HCT116 (cell line): ENCODE measurements at regions not wholly inside any gene's neighbourhood (a gene's known extent, or its start where the extent isn't known, plus 50 kb on each side); places are given as distances from the start of the nearest gene placed in this dataset.

Experiments used
- ATAC-seq: fragments of 200-7000 bp; cut with Tn5 transposase; 2 replicates; pipeline ENCODE4 v1.9.1; 2020; ENCODE audit warnings: mild to moderate bottlenecking, moderate library complexity
- BruUV-seq: library from RNA; stranded (reverse); fragments of 400-500 nt; replicated peaks from 2 replicates; lab custom pipeline; 2021; lab: Mats Ljungman, UMichigan
- CTCF ChIA-PET: fragments of 300-600 bp; sonication (Branson Sonifier 250); formaldehyde crosslinking; loops from one replicate; lab custom pipeline; 2021; ENCODE audit warnings: antibody characterized with exemption; lab: Charles Lee
- POLR2A ChIA-PET: fragments of 300-600, 350-600 bp; sonication (Branson Sonifier 250); formaldehyde crosslinking; loops from one replicate; lab custom pipeline; 2021; ENCODE audit warnings: antibody characterized with exemption; lab: Charles Lee
- RAD21 ChIA-PET, 2 experiments: fragments of 300-600 bp; sonication (Branson Sonifier 250); formaldehyde crosslinking; loops; one replicate each; lab custom pipeline; 2023; ENCODE audit warnings: low total read pairs in 2 of 2; ENCODE audit not compliant: uncharacterized antibody in 2 of 2, unreplicated experiment in 2 of 2, low non-redundant PET in 1 of 2; lab: Charles Lee
- DNase-seq: peaks from one replicate; pipeline ENCODE4 v3.0.0-alpha.2; 2010; ENCODE audit warnings: low read depth, low spot score
- H2AFZ ChIP-seq: fragments of 200-600 bp; shearing (Covaris generic), sonication (generic); 2 replicates; pipeline ENCODE4 v1.6.1; 2017; ENCODE audit warnings: low read depth, mixed run types, mixed read lengths, antibody characterized with exemption, low read length; ENCODE audit not compliant: poor library complexity, severe bottlenecking
- H3K27ac ChIP-seq: 2 replicates; pipeline ENCODE4 v1.5.1; 2012; ENCODE audit warnings: low read depth, low read length
- H3K27me3 ChIP-seq: fragments of 200-600 bp; sonication (generic); 2 replicates; pipeline ENCODE4 v1.6.1; 2016; ENCODE audit warnings: mixed run types, low read length, mixed read lengths; ENCODE audit not compliant: insufficient read depth
- H3K36me3 ChIP-seq, 2 experiments: fragments of 200-500 bp in 1 of 2; fragments of 200-600 bp in 1 of 2; sonication (Bioruptor generic) in 1 of 2; sonication (generic) in 1 of 2; 2 replicates each; pipeline versions ENCODE4 v1.5.1 to v1.6.1; 2014 to 2016; ENCODE audit warnings: low read length in 2 of 2, inconsistent platforms in 1 of 2, mixed read lengths in 1 of 2, mixed run types in 1 of 2; ENCODE audit not compliant: insufficient read depth in 2 of 2, control insufficient read depth in 1 of 2
- H3K4me1 ChIP-seq, 2 experiments: fragments of 200-600 bp in 1 of 2; sonication (generic) in 1 of 2; 2 replicates each; pipeline versions ENCODE4 v1.5.1 to v1.6.1; 2012 to 2017; ENCODE audit warnings: low read length in 2 of 2, inconsistent platforms in 1 of 2, mild to moderate bottlenecking in 1 of 2, mixed read lengths in 1 of 2, mixed run types in 1 of 2, moderate library complexity in 1 of 2; ENCODE audit not compliant: insufficient read depth in 2 of 2, control insufficient read depth in 1 of 2
- H3K4me2 ChIP-seq: fragments of 200-600 bp; sonication (generic); 2 replicates; pipeline ENCODE4 v1.6.1; 2017; ENCODE audit warnings: mixed run types, low read length, mixed read lengths
- H3K4me3 ChIP-seq, 2 experiments: fragments of 200-600 bp in 1 of 2; sonication (generic) in 1 of 2; replicated peaks in 1 of 2; 2 replicates each; pipeline ENCODE4 v1.5.1; 2011 to 2016; ENCODE audit warnings: low read length in 2 of 2, control low read depth in 1 of 2, low read depth in 1 of 2, mild to moderate bottlenecking in 1 of 2, mixed read lengths in 1 of 2, mixed run types in 1 of 2
- H3K79me2 ChIP-seq: fragments of 200-600 bp; sonication (generic); 2 replicates; pipeline ENCODE4 v1.6.1; 2017; ENCODE audit warnings: mild to moderate bottlenecking, mixed run types, low read length, moderate library complexity, mixed read lengths; ENCODE audit not compliant: insufficient read depth
- H3K9ac ChIP-seq: fragments of 200-600 bp; sonication (generic); 2 replicates; pipeline ENCODE4 v1.6.1; 2016; ENCODE audit warnings: low read length, mixed read lengths
- H3K9me2 ChIP-seq: fragments of 200-600 bp; sonication (generic), shearing (Covaris generic); 2 replicates; pipeline ENCODE4 v1.6.1; 2017; ENCODE audit warnings: mixed run types, mild to moderate bottlenecking, moderate library complexity; ENCODE audit not compliant: insufficient read depth
- H3K9me3 ChIP-seq, 2 experiments: fragments of 200-500 bp in 1 of 2; fragments of 200-600 bp in 1 of 2; sonication (Bioruptor generic) in 1 of 2; sonication (generic) in 1 of 2; 2 replicates each; pipeline ENCODE4 v1.6.1; 2014 to 2017; ENCODE audit warnings: low read length in 2 of 2, mixed read lengths in 2 of 2, inconsistent platforms in 1 of 2, low read depth in 1 of 2, mild to moderate bottlenecking in 1 of 2, mixed run types in 1 of 2, moderate library complexity in 1 of 2; ENCODE audit not compliant: control insufficient read depth in 1 of 2, insufficient read depth in 1 of 2
- H4K20me1 ChIP-seq: fragments of 200-600 bp; sonication (generic), shearing (Covaris generic); 2 replicates; pipeline ENCODE4 v1.6.1; 2017; ENCODE audit warnings: mixed run types, mild to moderate bottlenecking, moderate library complexity; ENCODE audit not compliant: insufficient read depth
- CBX3 ChIP-seq: IDR thresholded peaks from 2 replicates; pipeline ENCODE4 v1.6.1; 2012; ENCODE audit warnings: low read depth
- EGR1 ChIP-seq: IDR thresholded peaks from 2 replicates; pipeline ENCODE4 v1.6.1; 2012; ENCODE audit warnings: low read depth
- EZH2 ChIP-seq: fragments of 200-600 bp; sonication (generic); IDR thresholded peaks from 2 replicates; pipeline ENCODE4 v1.6.1; 2017; ENCODE audit warnings: antibody characterized with exemption, mixed run types
- EZH2phosphoT487 ChIP-seq: fragments of 200-600 bp; IDR thresholded peaks from 2 replicates; pipeline ENCODE4 v1.6.1; 2018; ENCODE audit warnings: antibody characterized with exemption, borderline replicate concordance
- JUND ChIP-seq: IDR thresholded peaks from 2 replicates; pipeline ENCODE4 v1.6.1; 2012
- POLR2A ChIP-seq: IDR thresholded peaks from 2 replicates; pipeline ENCODE4 v1.7.0; 2011; ENCODE audit warnings: borderline replicate concordance; ENCODE audit not compliant: insufficient read depth, insufficient read length; ENCODE audit errors: extremely low read depth
- SP1 ChIP-seq: IDR thresholded peaks from 2 replicates; pipeline ENCODE4 v1.6.1; 2012; ENCODE audit warnings: low read depth
- YY1 ChIP-seq: IDR thresholded peaks from 2 replicates; pipeline ENCODE4 v1.6.1; 2011; ENCODE audit warnings: low read length, low read depth, moderate library complexity, mild to moderate bottlenecking; ENCODE audit not compliant: insufficient replicate concordance; ENCODE audit errors: extremely low read depth
- intact Hi-C: fragments of 100-400 bp; cut with micrococcal nuclease; formaldehyde crosslinking; loops from 2 replicates; pipeline ENCODE4 v1.10.0; 2022
- TF ChIP-seq, protein P1 (sequence below): IDR thresholded peaks from 2 replicates; pipeline ENCODE4 v1.6.1; 2012
- TF ChIP-seq, protein P2 (sequence below): IDR thresholded peaks from 2 replicates; pipeline ENCODE4 v1.6.1; 2012; ENCODE audit warnings: low read depth
- TF ChIP-seq, protein P3 (sequence below): IDR thresholded peaks from 2 replicates; pipeline ENCODE4 v1.6.1; 2011; ENCODE audit warnings: mild to moderate bottlenecking, low read length, moderate library complexity; ENCODE audit not compliant: insufficient replicate concordance; ENCODE audit errors: extremely low read depth

DNA sequence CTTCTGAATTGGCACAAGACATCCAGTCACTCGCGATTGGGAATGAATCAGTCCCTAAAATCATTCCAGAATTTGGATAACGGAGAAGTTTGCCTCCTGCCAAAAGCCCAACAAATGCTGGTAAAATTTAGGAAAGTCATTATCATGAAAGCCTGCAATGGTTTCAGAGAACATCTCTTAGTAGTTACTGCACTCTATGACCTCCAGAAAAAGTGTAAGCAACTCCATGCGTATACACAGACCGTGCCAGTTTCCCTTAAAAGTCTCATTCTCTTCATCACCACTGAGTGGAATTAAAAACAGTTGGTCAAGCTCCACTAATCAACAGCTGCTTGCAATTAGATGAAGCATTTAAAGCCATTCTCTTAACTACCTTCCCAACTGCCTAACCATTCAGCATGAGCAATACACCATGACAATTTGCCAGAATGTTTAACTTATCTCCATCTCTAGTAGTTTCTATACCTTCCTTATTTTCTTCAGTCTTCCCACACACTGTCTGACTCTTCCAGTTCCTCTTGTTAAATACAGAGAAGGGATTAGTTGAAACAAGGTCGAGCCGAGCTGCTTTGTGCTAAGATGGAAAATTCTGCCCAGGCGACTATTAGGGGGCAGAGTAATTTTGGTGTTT lies 183.6 kb upstream of the PRDM1 start:
- H3K9ac ChIP-seq = no peak overlapping the region
- no peaks in the 10 kb centered on the region for H3K36me3 ChIP-seq
- ChIA-PET CTCF (no interaction called here), POLR2A (no interaction called here), RAD21 (no interaction called here)
- no peak overlapping the region for H3K4me2 ChIP-seq
- TF ChIP-seq POLR2A (no peak), EZH2 (no peak), SP1 (no peak), EZH2phosphoT487 (no peak), CBX3 (no peak)
- TF ChIP-seq, protein P1, sequence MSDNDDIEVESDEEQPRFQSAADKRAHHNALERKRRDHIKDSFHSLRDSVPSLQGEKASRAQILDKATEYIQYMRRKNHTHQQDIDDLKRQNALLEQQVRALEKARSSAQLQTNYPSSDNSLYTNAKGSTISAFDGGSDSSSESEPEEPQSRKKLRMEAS = no peak
- intact Hi-C loops = no loop called here
- no peaks in the 10 kb centered on the region for H3K9me3 ChIP-seq
- H3K4me3 ChIP-seq = no peak overlapping the region
- H3K27me3 ChIP-seq = no peaks in the 10 kb centered on the region
- no peak for DNase-seq
- no peaks in the 10 kb centered on the region for H3K4me1 ChIP-seq
- H2AFZ ChIP-seq = no peak overlapping the region
- H4K20me1 ChIP-seq = no peaks in the 10 kb centered on the region
- no peak overlapping the region for H3K27ac ChIP-seq
- no peaks in the 10 kb centered on the region for H3K9me2 ChIP-seq
- H3K79me2 ChIP-seq = no peaks in the 10 kb centered on the region
- ATAC-seq = no peak
- BruUV-seq = no TSS peak

DNA sequence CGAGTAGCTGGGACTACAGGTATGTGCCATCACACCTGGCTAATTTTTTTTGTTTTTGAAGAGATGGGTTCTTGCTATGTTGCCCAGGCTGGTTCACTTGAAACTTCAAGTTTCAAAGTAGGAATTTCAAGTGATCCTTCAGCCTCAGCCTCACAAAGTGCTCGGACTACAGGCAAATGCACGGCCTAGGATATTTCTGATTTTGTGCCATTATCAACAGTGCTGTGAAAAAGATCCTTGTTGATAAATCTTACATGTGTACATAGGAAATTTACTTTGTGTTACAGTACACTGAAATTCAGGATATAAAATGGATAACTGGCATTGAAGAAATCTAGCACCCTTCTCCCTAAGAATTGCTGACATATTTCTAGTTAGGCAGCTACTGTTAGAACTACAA lies 184.6 kb upstream of the PRDM1 start:
- Histone ChIP-seq H3K79me2 (no peaks in the 10 kb centered on the region), H3K9me3 (no peaks in the 10 kb centered on the region)
- intact Hi-C loops = no loop called here
- POLR2A ChIA-PET = no interaction called here
- no peak for TF ChIP-seq JUND
- no peak for TF ChIP-seq YY1
- TF ChIP-seq EGR1 = no peak
- TF ChIP-seq, protein P2, sequence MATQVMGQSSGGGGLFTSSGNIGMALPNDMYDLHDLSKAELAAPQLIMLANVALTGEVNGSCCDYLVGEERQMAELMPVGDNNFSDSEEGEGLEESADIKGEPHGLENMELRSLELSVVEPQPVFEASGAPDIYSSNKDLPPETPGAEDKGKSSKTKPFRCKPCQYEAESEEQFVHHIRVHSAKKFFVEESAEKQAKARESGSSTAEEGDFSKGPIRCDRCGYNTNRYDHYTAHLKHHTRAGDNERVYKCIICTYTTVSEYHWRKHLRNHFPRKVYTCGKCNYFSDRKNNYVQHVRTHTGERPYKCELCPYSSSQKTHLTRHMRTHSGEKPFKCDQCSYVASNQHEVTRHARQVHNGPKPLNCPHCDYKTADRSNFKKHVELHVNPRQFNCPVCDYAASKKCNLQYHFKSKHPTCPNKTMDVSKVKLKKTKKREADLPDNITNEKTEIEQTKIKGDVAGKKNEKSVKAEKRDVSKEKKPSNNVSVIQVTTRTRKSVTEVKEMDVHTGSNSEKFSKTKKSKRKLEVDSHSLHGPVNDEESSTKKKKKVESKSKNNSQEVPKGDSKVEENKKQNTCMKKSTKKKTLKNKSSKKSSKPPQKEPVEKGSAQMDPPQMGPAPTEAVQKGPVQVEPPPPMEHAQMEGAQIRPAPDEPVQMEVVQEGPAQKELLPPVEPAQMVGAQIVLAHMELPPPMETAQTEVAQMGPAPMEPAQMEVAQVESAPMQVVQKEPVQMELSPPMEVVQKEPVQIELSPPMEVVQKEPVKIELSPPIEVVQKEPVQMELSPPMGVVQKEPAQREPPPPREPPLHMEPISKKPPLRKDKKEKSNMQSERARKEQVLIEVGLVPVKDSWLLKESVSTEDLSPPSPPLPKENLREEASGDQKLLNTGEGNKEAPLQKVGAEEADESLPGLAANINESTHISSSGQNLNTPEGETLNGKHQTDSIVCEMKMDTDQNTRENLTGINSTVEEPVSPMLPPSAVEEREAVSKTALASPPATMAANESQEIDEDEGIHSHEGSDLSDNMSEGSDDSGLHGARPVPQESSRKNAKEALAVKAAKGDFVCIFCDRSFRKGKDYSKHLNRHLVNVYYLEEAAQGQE = no peak
- no peak for TF ChIP-seq SP1
- TF ChIP-seq EZH2phosphoT487 = no peak
- TF ChIP-seq, protein P3, sequence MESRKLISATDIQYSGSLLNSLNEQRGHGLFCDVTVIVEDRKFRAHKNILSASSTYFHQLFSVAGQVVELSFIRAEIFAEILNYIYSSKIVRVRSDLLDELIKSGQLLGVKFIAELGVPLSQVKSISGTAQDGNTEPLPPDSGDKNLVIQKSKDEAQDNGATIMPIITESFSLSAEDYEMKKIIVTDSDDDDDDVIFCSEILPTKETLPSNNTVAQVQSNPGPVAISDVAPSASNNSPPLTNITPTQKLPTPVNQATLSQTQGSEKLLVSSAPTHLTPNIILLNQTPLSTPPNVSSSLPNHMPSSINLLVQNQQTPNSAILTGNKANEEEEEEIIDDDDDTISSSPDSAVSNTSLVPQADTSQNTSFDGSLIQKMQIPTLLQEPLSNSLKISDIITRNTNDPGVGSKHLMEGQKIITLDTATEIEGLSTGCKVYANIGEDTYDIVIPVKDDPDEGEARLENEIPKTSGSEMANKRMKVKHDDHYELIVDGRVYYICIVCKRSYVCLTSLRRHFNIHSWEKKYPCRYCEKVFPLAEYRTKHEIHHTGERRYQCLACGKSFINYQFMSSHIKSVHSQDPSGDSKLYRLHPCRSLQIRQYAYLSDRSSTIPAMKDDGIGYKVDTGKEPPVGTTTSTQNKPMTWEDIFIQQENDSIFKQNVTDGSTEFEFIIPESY = no peak
- no peak for TF ChIP-seq EZH2
- TF ChIP-seq, all 23 proteins: peak for 0
- Histone ChIP-seq H3K4me2 (no peak overlapping the region), H3K36me3 (no peaks in the 10 kb centered on the region), H3K27ac (no peak overlapping the region), H3K4me3 (no peak overlapping the region), H4K20me1 (no peaks in the 10 kb centered on the region), H3K27me3 (no peaks in the 10 kb centered on the region), H2AFZ (no peak overlapping the region), H3K9ac (no peak overlapping the region), H3K4me1 (no peaks in the 10 kb centered on the region), H3K9me2 (no peaks in the 10 kb centered on the region)
- no TSS peak for BruUV-seq
- RAD21 ChIA-PET = no interaction called here
- ATAC-seq = no peak
- CTCF ChIA-PET = no interaction called here
- DNase-seq = no peak
